ENCODE measurements at regions not wholly inside any gene's neighbourhood (a gene's known extent, or its start where the extent isn't known, plus 50 kb on each side); places are given as distances from the start of the nearest gene placed in this dataset.

GRCh38 chr5:58150926-58151325 is 309.0 kb downstream of the PLK2 start:
- Histone ChIP-seq H3K4me1 (ENCODE audit: insufficient read depth, low read length, severe bottlenecking) (no peaks in the 10 kb centered on the region), H3K9me3 (ENCODE audit: low read length) (no peaks in the 10 kb centered on the region), H3K4me2 (ENCODE audit: low read length) (no peak overlapping the region), H3K9ac (ENCODE audit: low read length) (no peak overlapping the region), H3K4me3 (ENCODE audit: low read depth, low read length, poor library complexity, severe bottlenecking) (no peak overlapping the region), H2AFZ (ENCODE audit: low read length) (no peak overlapping the region), H3K27ac (ENCODE audit: low read depth, low read length, poor library complexity, severe bottlenecking) (no peak overlapping the region), H3K9me2 (ENCODE audit: low read depth, low read length) (no peaks in the 10 kb centered on the region), H3K79me2 (ENCODE audit: insufficient read depth, low read length) (no peaks in the 10 kb centered on the region), H3F3A (ENCODE audit: insufficient read depth, low read length) (no peaks in the 10 kb centered on the region), H4K20me1 (ENCODE audit: insufficient read depth, low read length) (no peaks in the 10 kb centered on the region), H3K36me3 (ENCODE audit: insufficient read depth, low read length) (no peaks in the 10 kb centered on the region), H3K27me3 (ENCODE audit: insufficient read depth, low read length) (no peaks in the 10 kb centered on the region)
- TF ChIP-seq EZH2 (IDR thresholded peaks at IDR 0.05; ENCODE audit: borderline replicate concordance, low read length) (no peak), CTCF (IDR thresholded peaks at IDR 0.05; ENCODE audit: low read length) (no peak)

DNA sequence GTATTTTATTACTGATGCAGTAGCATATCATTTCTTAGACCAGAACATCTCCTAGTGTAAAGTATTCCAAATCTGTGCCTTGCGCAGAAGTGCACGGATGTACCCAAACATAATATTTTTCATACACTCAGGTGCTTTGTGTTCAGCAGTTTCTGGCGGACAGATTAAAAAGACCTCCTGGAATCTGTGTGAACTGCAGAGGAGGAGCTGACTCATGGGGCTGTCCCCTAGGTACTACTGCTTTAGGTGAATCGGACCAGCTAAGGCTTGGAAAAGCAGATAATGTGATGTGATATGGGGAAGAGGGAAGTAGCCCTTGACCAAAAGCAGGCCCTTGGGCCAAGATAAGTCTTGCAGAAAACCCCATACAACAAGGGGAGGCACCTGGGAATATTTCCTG is 310.1 kb downstream of the PLK2 start:
- Histone ChIP-seq H3K36me3 (ENCODE audit: insufficient read depth, low read length) (no peaks in the 10 kb centered on the region), H3K79me2 (ENCODE audit: insufficient read depth, low read length) (no peaks in the 10 kb centered on the region), H3K4me1 (ENCODE audit: insufficient read depth, low read length, severe bottlenecking) (no peaks in the 10 kb centered on the region), H3K9me2 (ENCODE audit: low read depth, low read length) (no peaks in the 10 kb centered on the region), H3K27ac (ENCODE audit: low read depth, low read length, poor library complexity, severe bottlenecking) (no peak overlapping the region), H3K9ac (ENCODE audit: low read length) (no peak overlapping the region), H4K20me1 (ENCODE audit: insufficient read depth, low read length) (no peaks in the 10 kb centered on the region), H3K27me3 (ENCODE audit: insufficient read depth, low read length) (no peaks in the 10 kb centered on the region), H3F3A (ENCODE audit: insufficient read depth, low read length) (no peaks in the 10 kb centered on the region), H3K4me3 (ENCODE audit: low read depth, low read length, poor library complexity, severe bottlenecking) (no peak overlapping the region), H3K9me3 (ENCODE audit: low read length) (no peaks in the 10 kb centered on the region), H3K4me2 (ENCODE audit: low read length) (no peak overlapping the region), H2AFZ (ENCODE audit: low read length) (no peak overlapping the region)
- no peak for TF ChIP-seq EZH2 (IDR thresholded peaks at IDR 0.05; ENCODE audit: borderline replicate concordance, low read length)
- no peak for TF ChIP-seq CTCF (IDR thresholded peaks at IDR 0.05; ENCODE audit: low read length)

- Histone ChIP-seq H3K4me3 (ENCODE audit: low read depth, low read length, poor library complexity, severe bottlenecking) (no peak overlapping the region), H3K9me2 (ENCODE audit: low read depth, low read length) (no peaks in the 10 kb centered on the region), H3K79me2 (ENCODE audit: insufficient read depth, low read length) (no peaks in the 10 kb centered on the region), H3K27ac (ENCODE audit: low read depth, low read length, poor library complexity, severe bottlenecking) (no peak overlapping the region), H3K27me3 (ENCODE audit: insufficient read depth, low read length) (no peaks in the 10 kb centered on the region), H3K4me2 (ENCODE audit: low read length) (no peak overlapping the region), H3F3A (ENCODE audit: insufficient read depth, low read length) (no peaks in the 10 kb centered on the region), H3K36me3 (ENCODE audit: insufficient read depth, low read length) (no peaks in the 10 kb centered on the region), H4K20me1 (ENCODE audit: insufficient read depth, low read length) (no peaks in the 10 kb centered on the region), H2AFZ (ENCODE audit: low read length) (no peak overlapping the region), H3K9me3 (ENCODE audit: low read length) (no peaks in the 10 kb centered on the region), H3K9ac (ENCODE audit: low read length) (no peak overlapping the region), H3K4me1 (ENCODE audit: insufficient read depth, low read length, severe bottlenecking) (no peaks in the 10 kb centered on the region)
- TF ChIP-seq EZH2 (IDR thresholded peaks at IDR 0.05; ENCODE audit: borderline replicate concordance, low read length) (no peak), CTCF (IDR thresholded peaks at IDR 0.05; ENCODE audit: low read length) (no peak)
Measured at GRCh38 chr5:58149345-58149744, 310.5 kb downstream of the PLK2 start.
